Activated T-cell treated with anti-CD3 and anti-CD28 coated beads, Interleukin-2, amount 50 U/mL, for 24 hours (primary cell): ENCODE measurements at regions not wholly inside any gene's neighbourhood (a gene's known extent, or its start where the extent isn't known, plus 50 kb on each side); places are given as distances from the start of the nearest gene placed in this dataset.

ENCODE experiments used
- DNase-seq: peaks from one replicate; pipeline ENCODE4 v3.0.0-alpha.2; 2020
- H3K27ac Mint-ChIP-seq: 2 replicates; pipeline ENCODE4 v1.8.0; 2020; ENCODE audit warnings: mild to moderate bottlenecking, mixed read lengths
- H3K27me3 Mint-ChIP-seq: 2 replicates; pipeline ENCODE4 v1.8.0; 2020; ENCODE audit warnings: mixed read lengths
- H3K36me3 Mint-ChIP-seq: 2 replicates; pipeline ENCODE4 v1.8.0; 2020; ENCODE audit warnings: low read depth, mixed read lengths
- H3K4me1 Mint-ChIP-seq: 2 replicates; pipeline ENCODE4 v1.8.0; 2020; ENCODE audit warnings: low read depth, mixed read lengths
- H3K4me3 Mint-ChIP-seq: 2 replicates; pipeline ENCODE4 v1.8.0; 2020; ENCODE audit warnings: mild to moderate bottlenecking, moderate library complexity, mixed read lengths
- H3K9me3 Mint-ChIP-seq: 2 replicates; pipeline ENCODE4 v1.8.0; 2020; ENCODE audit warnings: mixed read lengths

- no peak overlapping the region for H3K4me3 Mint-ChIP-seq
- no peaks in the 10 kb centered on the region for H3K27me3 Mint-ChIP-seq
- H3K4me1 Mint-ChIP-seq: no peaks in the 10 kb centered on the region
- DNase-seq: no peak
- H3K27ac Mint-ChIP-seq: no peak overlapping the region
- H3K36me3 Mint-ChIP-seq: no peaks in the 10 kb centered on the region
- no peaks in the 10 kb centered on the region for H3K9me3 Mint-ChIP-seq
These were observed 173.8 kb upstream of the ARRDC4 start for GRCh38 chr15:97786741-97787140.

- H3K9me3 Mint-ChIP-seq: no peaks in the 10 kb centered on the region
- H3K4me3 Mint-ChIP-seq: no peak overlapping the region
- H3K27me3 Mint-ChIP-seq: no peaks in the 10 kb centered on the region
- H3K27ac Mint-ChIP-seq: no peak overlapping the region
- DNase-seq: no peak
- no peaks in the 10 kb centered on the region for H3K4me1 Mint-ChIP-seq
- no peaks in the 10 kb centered on the region for H3K36me3 Mint-ChIP-seq
These were observed 170.3 kb upstream of the ARRDC4 start for GRCh38 chr15:97790180-97790579.

GRCh38 chr15:97791824-97792792 lies 168.4 kb upstream of the ARRDC4 start:
- H3K27ac Mint-ChIP-seq: no peak overlapping the region
- no peak for DNase-seq
- no peaks in the 10 kb centered on the region for H3K36me3 Mint-ChIP-seq
- H3K4me1 Mint-ChIP-seq: no peaks in the 10 kb centered on the region
- peaks cover 3% of the 10 kb centered on the region for H3K27me3 Mint-ChIP-seq
- no peak overlapping the region for H3K4me3 Mint-ChIP-seq
- no peaks in the 10 kb centered on the region for H3K9me3 Mint-ChIP-seq

- no peaks in the 10 kb centered on the region for H3K4me1 Mint-ChIP-seq
- no peaks in the 10 kb centered on the region for H3K36me3 Mint-ChIP-seq
- no peaks in the 10 kb centered on the region for H3K9me3 Mint-ChIP-seq
- H3K27ac Mint-ChIP-seq: no peak overlapping the region
- DNase-seq: no peak
- no peak overlapping the region for H3K4me3 Mint-ChIP-seq
- no peaks in the 10 kb centered on the region for H3K27me3 Mint-ChIP-seq
These were observed 155.6 kb upstream of the ARRDC4 start for GRCh38 chr15:97804950-97805349.

GRCh38 chr15:97806766-97807165 lies 153.7 kb upstream of the ARRDC4 start:
- H3K27ac Mint-ChIP-seq: no peak overlapping the region
- H3K27me3 Mint-ChIP-seq: no peaks in the 10 kb centered on the region
- H3K4me1 Mint-ChIP-seq: no peaks in the 10 kb centered on the region
- H3K9me3 Mint-ChIP-seq: peaks cover 3% of the 10 kb centered on the region
- no peak overlapping the region for H3K4me3 Mint-ChIP-seq
- no peaks in the 10 kb centered on the region for H3K36me3 Mint-ChIP-seq
- no peak for DNase-seq

- no peak overlapping the region for H3K27ac Mint-ChIP-seq
- H3K4me3 Mint-ChIP-seq: no peak overlapping the region
- peaks cover 6% of the 10 kb centered on the region for H3K27me3 Mint-ChIP-seq
- no peaks in the 10 kb centered on the region for H3K36me3 Mint-ChIP-seq
- DNase-seq: no peak
- H3K9me3 Mint-ChIP-seq: peaks cover 5% of the 10 kb centered on the region
- no peaks in the 10 kb centered on the region for H3K4me1 Mint-ChIP-seq
These were observed 144.7 kb upstream of the ARRDC4 start for GRCh38 chr15:97815835-97816234.

- peaks cover 6% of the 10 kb centered on the region for H3K27me3 Mint-ChIP-seq
- no peak overlapping the region for H3K27ac Mint-ChIP-seq
These were observed 143.1 kb upstream of the ARRDC4 start for GRCh38 chr15:97817276-97817890.

GRCh38 chr15:97836003-97836402 lies 124.5 kb upstream of the ARRDC4 start:
- no peak for DNase-seq
- Mint-ChIP-seq H3K27me3 (no peaks in the 10 kb centered on the region), H3K9me3 (no peaks in the 10 kb centered on the region), H3K36me3 (no peaks in the 10 kb centered on the region), H3K4me1 (no peaks in the 10 kb centered on the region), H3K27ac (no peak overlapping the region), H3K4me3 (no peak overlapping the region)

More at GRCh38 chr15:97817276-97817890, 143.1 kb upstream of the ARRDC4 start:
- H3K4me1 Mint-ChIP-seq: no peaks in the 10 kb centered on the region
- no peaks in the 10 kb centered on the region for H3K36me3 Mint-ChIP-seq
- peaks cover 2% of the 10 kb centered on the region for H3K9me3 Mint-ChIP-seq
- no peak for DNase-seq
- H3K4me3 Mint-ChIP-seq: no peak overlapping the region

GRCh38 chr15:97837896-97838295 lies 122.6 kb upstream of the ARRDC4 start:
- Mint-ChIP-seq H3K9me3 (no peaks in the 10 kb centered on the region), H3K4me3 (no peak overlapping the region), H3K36me3 (no peaks in the 10 kb centered on the region), H3K4me1 (no peaks in the 10 kb centered on the region), H3K27ac (no peak overlapping the region), H3K27me3 (no peaks in the 10 kb centered on the region)
- DNase-seq: no peak

GRCh38 chr15:97838606-97839210 lies 121.8 kb upstream of the ARRDC4 start:
- Mint-ChIP-seq H3K9me3 (no peaks in the 10 kb centered on the region), H3K4me1 (no peaks in the 10 kb centered on the region), H3K27ac (no peak overlapping the region), H3K27me3 (no peaks in the 10 kb centered on the region), H3K36me3 (no peaks in the 10 kb centered on the region), H3K4me3 (no peak overlapping the region)
- no peak for DNase-seq

GRCh38 chr15:97840501-97840900 lies 120.0 kb upstream of the ARRDC4 start:
- Mint-ChIP-seq H3K36me3 (no peaks in the 10 kb centered on the region), H3K4me3 (no peak overlapping the region), H3K27ac (no peak overlapping the region), H3K27me3 (no peaks in the 10 kb centered on the region), H3K4me1 (no peaks in the 10 kb centered on the region), H3K9me3 (no peaks in the 10 kb centered on the region)
- no peak for DNase-seq

- Mint-ChIP-seq H3K36me3 (no peaks in the 10 kb centered on the region), H3K9me3 (no peaks in the 10 kb centered on the region), H3K4me3 (no peak overlapping the region), H3K27ac (no peak overlapping the region), H3K27me3 (no peaks in the 10 kb centered on the region), H3K4me1 (no peaks in the 10 kb centered on the region)
- DNase-seq: no peak
These were observed 118.9 kb upstream of the ARRDC4 start for GRCh38 chr15:97841558-97841957.

GRCh38 chr15:97849183-97849582 lies 111.3 kb upstream of the ARRDC4 start:
- Mint-ChIP-seq H3K36me3 (no peaks in the 10 kb centered on the region), H3K27ac (no peak overlapping the region), H3K9me3 (no peaks in the 10 kb centered on the region), H3K4me1 (no peaks in the 10 kb centered on the region), H3K4me3 (no peak overlapping the region), H3K27me3 (peaks cover 3% of the 10 kb centered on the region)
- DNase-seq: no peak

GRCh38 chr15:97858296-97858695 lies 102.2 kb upstream of the ARRDC4 start:
- Mint-ChIP-seq H3K27me3 (peaks cover 8% of the 10 kb centered on the region), H3K4me3 (no peak overlapping the region), H3K36me3 (no peaks in the 10 kb centered on the region), H3K27ac (no peak overlapping the region), H3K4me1 (no peaks in the 10 kb centered on the region), H3K9me3 (peaks cover 2% of the 10 kb centered on the region)
- DNase-seq: no peak
